WTC11 (cell line): ENCODE measurements at regions not wholly inside any gene's neighbourhood (a gene's known extent, or its start where the extent isn't known, plus 50 kb on each side); places are given as distances from the start of the nearest gene placed in this dataset.

Experiments used
- ATAC-seq: fragments of 200-7000 bp; cut with Tn5 transposase; 2 replicates; pipeline ENCODE4 v1.10.0; 2021; ENCODE audit warnings: mild to moderate bottlenecking, moderate library complexity
- CTCF ChIA-PET: fragments of 300-600 bp; sonication (Branson Sonifier 250); formaldehyde crosslinking; loops from one replicate; lab custom pipeline; 2021; ENCODE audit warnings: antibody characterized with exemption; lab: Charles Lee
- POLR2A ChIA-PET: fragments of 350-600 bp; sonication (Branson Sonifier 250); formaldehyde crosslinking; loops from one replicate; lab custom pipeline; 2021; ENCODE audit warnings: antibody characterized with exemption; lab: Charles Lee
- DNase-seq: peaks from one replicate; pipeline ENCODE4 v3.0.0; 2021; ENCODE audit warnings: low spot score
- H3K27ac Mint-ChIP-seq: 2 replicates; pipeline ENCODE4 v1.8.0; 2021; ENCODE audit warnings: mixed read lengths
- H3K27me3 Mint-ChIP-seq: 2 replicates; pipeline ENCODE4 v1.8.0; 2021; ENCODE audit warnings: low read depth, mild to moderate bottlenecking, moderate library complexity, mixed read lengths
- H3K36me3 Mint-ChIP-seq: 2 replicates; pipeline ENCODE4 v1.8.0; 2021; ENCODE audit warnings: mixed read lengths
- H3K4me1 Mint-ChIP-seq: 2 replicates; pipeline ENCODE4 v1.8.0; 2022; ENCODE audit warnings: mixed read lengths
- H3K4me3 Mint-ChIP-seq: 2 replicates; pipeline ENCODE4 v1.8.0; 2021; ENCODE audit warnings: mild to moderate bottlenecking, moderate library complexity, mixed read lengths
- H3K9me3 Mint-ChIP-seq: 2 replicates; pipeline ENCODE4 v1.8.0; 2021; ENCODE audit warnings: mixed read lengths
- CBFB ChIP-seq: sonication (generic); formaldehyde crosslinking; IDR thresholded peaks from 2 replicates; pipeline ENCODE4 v1.8.1; 2022; ENCODE audit warnings: mild to moderate bottlenecking, low read depth, missing genetic modification reagents
- CREB1 ChIP-seq: sonication (generic); formaldehyde crosslinking; IDR thresholded peaks from 2 replicates; pipeline ENCODE4 v1.8.0; 2023; ENCODE audit warnings: mild to moderate bottlenecking, missing genetic modification reagents
- CREM ChIP-seq: sonication (generic); formaldehyde crosslinking; IDR thresholded peaks from 2 replicates; pipeline ENCODE4 v1.8.1; 2022; ENCODE audit warnings: mild to moderate bottlenecking, missing genetic modification reagents, moderate library complexity
- FOXJ3 ChIP-seq: sonication (generic); formaldehyde crosslinking; IDR thresholded peaks from 2 replicates; pipeline ENCODE4 v1.9.0; 2021; ENCODE audit warnings: missing genetic modification reagents, mild to moderate bottlenecking, borderline replicate concordance
- FOXK1 ChIP-seq: sonication (generic); formaldehyde crosslinking; IDR thresholded peaks from 2 replicates; pipeline ENCODE4 v1.8.0; 2022; ENCODE audit warnings: mild to moderate bottlenecking, moderate library complexity, missing genetic modification reagents
- FOXP1 ChIP-seq: sonication (generic); formaldehyde crosslinking; IDR thresholded peaks from 2 replicates; pipeline ENCODE4 v1.8.0; 2022; ENCODE audit warnings: missing genetic modification reagents, mild to moderate bottlenecking, moderate library complexity, borderline replicate concordance
- IRF2 ChIP-seq: sonication (generic); formaldehyde crosslinking; IDR thresholded peaks from 2 replicates; pipeline ENCODE4 v1.8.0; 2022; ENCODE audit warnings: low read depth, missing genetic modification reagents, borderline replicate concordance
- JUN ChIP-seq: sonication (generic); formaldehyde crosslinking; IDR thresholded peaks from 2 replicates; pipeline ENCODE4 v1.8.0; 2023; ENCODE audit warnings: mild to moderate bottlenecking, missing genetic modification reagents
- KAT7 ChIP-seq: sonication (generic); formaldehyde crosslinking; IDR thresholded peaks from 2 replicates; pipeline ENCODE4 v1.8.1; 2023; ENCODE audit warnings: missing genetic modification reagents, mild to moderate bottlenecking, borderline replicate concordance
- MYBL2 ChIP-seq: sonication (generic); formaldehyde crosslinking; IDR thresholded peaks from 2 replicates; pipeline ENCODE4 v1.8.1; 2023; ENCODE audit warnings: mild to moderate bottlenecking, moderate library complexity, missing genetic modification reagents
- NFATC4 ChIP-seq: fragments of 250-450 bp; sonication (Bioruptor Pico); IDR thresholded peaks from 2 replicates; pipeline ENCODE4 v1.9.0; 2021; ENCODE audit warnings: mild to moderate bottlenecking
- NR1H2 ChIP-seq: sonication (generic); formaldehyde crosslinking; IDR thresholded peaks from 2 replicates; pipeline ENCODE4 v1.9.0; 2021; ENCODE audit warnings: mild to moderate bottlenecking, moderate library complexity, missing genetic modification reagents
- PRRX2 ChIP-seq: fragments of 250-450 bp; sonication (Bioruptor Pico); IDR thresholded peaks from 2 replicates; pipeline ENCODE4 v1.8.0; 2021; ENCODE audit warnings: mild to moderate bottlenecking
- SMAD4 ChIP-seq: sonication (generic); formaldehyde crosslinking; IDR thresholded peaks from 2 replicates; pipeline ENCODE4 v1.8.0; 2022; ENCODE audit warnings: mild to moderate bottlenecking, missing genetic modification reagents
- SOX15 ChIP-seq: fragments of 250-450 bp; sonication (Bioruptor Pico); IDR thresholded peaks from 2 replicates; pipeline ENCODE4 v1.9.0; 2021; ENCODE audit warnings: mild to moderate bottlenecking
- SP1 ChIP-seq: sonication (generic); formaldehyde crosslinking; conservative IDR thresholded peaks from 2 replicates; pipeline ENCODE4 v1.8.1; 2022; ENCODE audit warnings: missing genetic modification reagents
- ZNF263 ChIP-seq: sonication (generic); formaldehyde crosslinking; IDR thresholded peaks from 2 replicates; pipeline ENCODE4 v1.8.1; 2022; ENCODE audit warnings: low read depth, mild to moderate bottlenecking, moderate library complexity, missing genetic modification reagents
- ZNF396 ChIP-seq: fragments of 250-450 bp; sonication (Bioruptor Pico); IDR thresholded peaks from 2 replicates; pipeline ENCODE4 v1.8.0; 2021; ENCODE audit warnings: mild to moderate bottlenecking, moderate library complexity, borderline replicate concordance
- ZNF423 ChIP-seq: fragments of 250-450 bp; sonication (Bioruptor Pico); IDR thresholded peaks from 2 replicates; pipeline ENCODE4 v2.1.2; 2022; ENCODE audit warnings: mild to moderate bottlenecking, moderate library complexity
- TF ChIP-seq, protein P1 (sequence below): fragments of 250-450 bp; sonication (Bioruptor Pico); IDR thresholded peaks from 2 replicates; pipeline ENCODE4 v1.9.0; 2021; ENCODE audit warnings: moderate library complexity, mild to moderate bottlenecking, inconsistent platforms, borderline replicate concordance
- TF ChIP-seq, protein P2 (sequence below): sonication (generic); formaldehyde crosslinking; IDR thresholded peaks from 2 replicates; pipeline ENCODE4 v1.8.0; 2022; ENCODE audit warnings: mild to moderate bottlenecking, missing genetic modification reagents
- TF ChIP-seq, protein P3 (sequence below): sonication (generic); formaldehyde crosslinking; IDR thresholded peaks from 2 replicates; pipeline ENCODE4 v1.8.1; 2022; ENCODE audit warnings: low read depth, mild to moderate bottlenecking, moderate library complexity, missing genetic modification reagents, borderline replicate concordance
- TF ChIP-seq, protein P4 (sequence below): sonication (generic); formaldehyde crosslinking; IDR thresholded peaks from 2 replicates; pipeline ENCODE4 v1.8.1; 2023; ENCODE audit warnings: mild to moderate bottlenecking, moderate library complexity, missing genetic modification reagents
- TF ChIP-seq, protein P5 (sequence below): sonication (generic); formaldehyde crosslinking; IDR thresholded peaks from 2 replicates; pipeline ENCODE4 v1.8.1; 2022; ENCODE audit warnings: mild to moderate bottlenecking, moderate library complexity, missing genetic modification reagents
- TF ChIP-seq, protein P6 (sequence below): sonication (generic); formaldehyde crosslinking; conservative IDR thresholded peaks from 2 replicates; pipeline ENCODE4 v1.8.1; 2023; ENCODE audit warnings: mild to moderate bottlenecking, low read depth, missing genetic modification reagents, moderate library complexity

DNA sequence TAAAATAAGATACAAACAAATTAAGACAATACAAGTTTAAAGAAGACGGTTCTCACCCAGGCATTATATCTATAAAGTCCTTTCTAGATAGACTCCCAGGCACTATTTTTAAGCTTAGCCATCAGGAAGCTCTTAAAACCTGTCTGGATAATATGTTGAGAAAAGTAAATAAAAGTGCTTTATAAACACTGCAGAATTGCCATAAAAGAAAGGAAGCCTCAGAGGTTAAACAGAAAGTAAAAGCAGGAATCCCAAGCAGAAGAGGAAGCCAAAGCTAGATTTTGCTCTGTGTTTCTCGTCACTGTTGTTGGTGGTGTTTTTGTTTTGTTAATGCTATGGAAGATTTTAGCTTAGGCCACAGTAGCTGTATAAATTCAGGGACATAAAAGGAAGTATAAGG is 1267.3 kb downstream of the PCDH19 start:
- Mint-ChIP-seq H3K27me3 (no peaks in the 10 kb centered on the region), H3K9me3 (no peaks in the 10 kb centered on the region), H3K4me1 (peaks cover 17% of the 10 kb centered on the region), H3K27ac (peak overlapping the region; percentile 61), H3K36me3 (no peaks in the 10 kb centered on the region), H3K4me3 (no peak overlapping the region)
- ChIA-PET POLR2A (no interaction called here), CTCF (no interaction called here)
- DNase-seq (no peak), ATAC-seq (no peak)
- TF ChIP-seq, protein P1, sequence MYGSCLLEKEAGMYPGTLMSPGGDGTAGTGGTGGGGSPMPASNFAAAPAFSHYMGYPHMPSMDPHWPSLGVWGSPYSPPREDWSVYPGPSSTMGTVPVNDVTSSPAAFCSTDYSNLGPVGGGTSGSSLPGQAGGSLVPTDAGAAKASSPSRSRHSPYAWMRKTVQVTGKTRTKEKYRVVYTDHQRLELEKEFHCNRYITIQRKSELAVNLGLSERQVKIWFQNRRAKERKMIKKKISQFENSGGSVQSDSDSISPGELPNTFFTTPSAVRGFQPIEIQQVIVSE (CRISPR knock-in tag) = no peak
- TF ChIP-seq IRF2 (no peak), FOXJ3 (no peak), NR1H2 (CRISPR knock-in tag) (no peak), CBFB (CRISPR knock-in tag) (no peak), ZNF396 (CRISPR knock-in tag) (no peak), JUN (CRISPR knock-in tag) (no peak), MYBL2 (CRISPR knock-in tag) (no peak), KAT7 (no peak), ZNF263 (CRISPR knock-in tag) (no peak), FOXK1 (CRISPR knock-in tag) (no peak), NFATC4 (CRISPR knock-in tag) (no peak), FOXP1 (CRISPR knock-in tag) (no peak)
- TF ChIP-seq, protein P2, sequence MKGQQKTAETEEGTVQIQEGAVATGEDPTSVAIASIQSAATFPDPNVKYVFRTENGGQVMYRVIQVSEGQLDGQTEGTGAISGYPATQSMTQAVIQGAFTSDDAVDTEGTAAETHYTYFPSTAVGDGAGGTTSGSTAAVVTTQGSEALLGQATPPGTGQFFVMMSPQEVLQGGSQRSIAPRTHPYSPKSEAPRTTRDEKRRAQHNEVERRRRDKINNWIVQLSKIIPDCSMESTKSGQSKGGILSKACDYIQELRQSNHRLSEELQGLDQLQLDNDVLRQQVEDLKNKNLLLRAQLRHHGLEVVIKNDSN = no peak
- TF ChIP-seq, protein P3, sequence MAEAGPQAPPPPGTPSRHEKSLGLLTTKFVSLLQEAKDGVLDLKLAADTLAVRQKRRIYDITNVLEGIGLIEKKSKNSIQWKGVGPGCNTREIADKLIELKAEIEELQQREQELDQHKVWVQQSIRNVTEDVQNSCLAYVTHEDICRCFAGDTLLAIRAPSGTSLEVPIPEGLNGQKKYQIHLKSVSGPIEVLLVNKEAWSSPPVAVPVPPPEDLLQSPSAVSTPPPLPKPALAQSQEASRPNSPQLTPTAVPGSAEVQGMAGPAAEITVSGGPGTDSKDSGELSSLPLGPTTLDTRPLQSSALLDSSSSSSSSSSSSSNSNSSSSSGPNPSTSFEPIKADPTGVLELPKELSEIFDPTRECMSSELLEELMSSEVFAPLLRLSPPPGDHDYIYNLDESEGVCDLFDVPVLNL (CRISPR knock-in tag) = no peak
- TF ChIP-seq, protein P4, sequence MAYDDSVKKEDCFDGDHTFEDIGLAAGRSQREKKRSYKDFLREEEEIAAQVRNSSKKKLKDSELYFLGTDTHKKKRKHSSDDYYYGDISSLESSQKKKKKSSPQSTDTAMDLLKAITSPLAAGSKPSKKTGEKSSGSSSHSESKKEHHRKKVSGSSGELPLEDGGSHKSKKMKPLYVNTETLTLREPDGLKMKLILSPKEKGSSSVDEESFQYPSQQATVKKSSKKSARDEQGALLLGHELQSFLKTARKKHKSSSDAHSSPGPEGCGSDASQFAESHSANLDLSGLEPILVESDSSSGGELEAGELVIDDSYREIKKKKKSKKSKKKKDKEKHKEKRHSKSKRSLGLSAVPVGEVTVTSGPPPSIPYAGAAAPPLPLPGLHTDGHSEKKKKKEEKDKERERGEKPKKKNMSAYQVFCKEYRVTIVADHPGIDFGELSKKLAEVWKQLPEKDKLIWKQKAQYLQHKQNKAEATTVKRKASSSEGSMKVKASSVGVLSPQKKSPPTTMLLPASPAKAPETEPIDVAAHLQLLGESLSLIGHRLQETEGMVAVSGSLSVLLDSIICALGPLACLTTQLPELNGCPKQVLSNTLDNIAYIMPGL = no peak

DNA sequence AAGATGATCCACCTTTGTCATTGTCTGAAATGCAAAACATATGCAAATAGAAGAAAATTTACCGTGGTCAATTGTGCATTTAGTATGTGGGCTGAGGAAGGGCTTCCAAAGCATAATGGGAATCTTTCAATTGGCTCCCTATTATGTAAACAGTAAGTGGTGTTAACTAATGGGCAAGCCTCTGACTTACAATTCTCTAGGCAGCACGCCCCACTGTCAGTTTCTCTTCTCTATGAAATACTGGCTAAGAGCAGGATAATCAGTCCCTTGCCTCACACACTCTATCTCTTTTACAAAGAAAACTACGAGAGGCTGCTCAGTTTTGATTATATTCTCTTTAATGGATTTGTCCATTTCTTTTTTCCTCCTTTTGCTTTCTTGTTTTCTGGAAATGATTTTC is 1272.6 kb downstream of the PCDH19 start:
- Mint-ChIP-seq H3K36me3 (no peaks in the 10 kb centered on the region), H3K27ac (peak overlapping the region; percentile 33; the same call in 1 of the 2 replicates), H3K4me3 (no peak overlapping the region), H3K4me1 (peaks cover 16% of the 10 kb centered on the region), H3K9me3 (no peaks in the 10 kb centered on the region), H3K27me3 (no peaks in the 10 kb centered on the region)
- DNase-seq (no peak), ATAC-seq (no peak)
- TF ChIP-seq CREB1 (CRISPR knock-in tag) = no peak
- TF ChIP-seq SP1 = no peak
- TF ChIP-seq FOXJ3 = no peak
- no peak for TF ChIP-seq PRRX2
- no peak for TF ChIP-seq ZNF423
- no peak for TF ChIP-seq SOX15 (CRISPR knock-in tag)
- TF ChIP-seq, protein P1 (CRISPR knock-in tag) = no peak
- TF ChIP-seq CREM = no peak
- TF ChIP-seq, protein P5, sequence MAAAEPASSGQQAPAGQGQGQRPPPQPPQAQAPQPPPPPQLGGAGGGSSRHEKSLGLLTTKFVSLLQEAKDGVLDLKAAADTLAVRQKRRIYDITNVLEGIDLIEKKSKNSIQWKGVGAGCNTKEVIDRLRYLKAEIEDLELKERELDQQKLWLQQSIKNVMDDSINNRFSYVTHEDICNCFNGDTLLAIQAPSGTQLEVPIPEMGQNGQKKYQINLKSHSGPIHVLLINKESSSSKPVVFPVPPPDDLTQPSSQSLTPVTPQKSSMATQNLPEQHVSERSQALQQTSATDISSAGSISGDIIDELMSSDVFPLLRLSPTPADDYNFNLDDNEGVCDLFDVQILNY (CRISPR knock-in tag) = no peak
- TF ChIP-seq, protein P6, sequence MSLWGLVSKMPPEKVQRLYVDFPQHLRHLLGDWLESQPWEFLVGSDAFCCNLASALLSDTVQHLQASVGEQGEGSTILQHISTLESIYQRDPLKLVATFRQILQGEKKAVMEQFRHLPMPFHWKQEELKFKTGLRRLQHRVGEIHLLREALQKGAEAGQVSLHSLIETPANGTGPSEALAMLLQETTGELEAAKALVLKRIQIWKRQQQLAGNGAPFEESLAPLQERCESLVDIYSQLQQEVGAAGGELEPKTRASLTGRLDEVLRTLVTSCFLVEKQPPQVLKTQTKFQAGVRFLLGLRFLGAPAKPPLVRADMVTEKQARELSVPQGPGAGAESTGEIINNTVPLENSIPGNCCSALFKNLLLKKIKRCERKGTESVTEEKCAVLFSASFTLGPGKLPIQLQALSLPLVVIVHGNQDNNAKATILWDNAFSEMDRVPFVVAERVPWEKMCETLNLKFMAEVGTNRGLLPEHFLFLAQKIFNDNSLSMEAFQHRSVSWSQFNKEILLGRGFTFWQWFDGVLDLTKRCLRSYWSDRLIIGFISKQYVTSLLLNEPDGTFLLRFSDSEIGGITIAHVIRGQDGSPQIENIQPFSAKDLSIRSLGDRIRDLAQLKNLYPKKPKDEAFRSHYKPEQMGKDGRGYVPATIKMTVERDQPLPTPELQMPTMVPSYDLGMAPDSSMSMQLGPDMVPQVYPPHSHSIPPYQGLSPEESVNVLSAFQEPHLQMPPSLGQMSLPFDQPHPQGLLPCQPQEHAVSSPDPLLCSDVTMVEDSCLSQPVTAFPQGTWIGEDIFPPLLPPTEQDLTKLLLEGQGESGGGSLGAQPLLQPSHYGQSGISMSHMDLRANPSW (CRISPR knock-in tag) = no peak
- no peak for TF ChIP-seq CBFB (CRISPR knock-in tag)
- no peak for TF ChIP-seq SMAD4
- CTCF ChIA-PET = no interaction called here
- POLR2A ChIA-PET = no interaction called here
